ENCODE measurements at regions not wholly inside any gene's neighbourhood (a gene's known extent, or its start where the extent isn't known, plus 50 kb on each side); places are given as distances from the start of the nearest gene placed in this dataset.

DNA sequence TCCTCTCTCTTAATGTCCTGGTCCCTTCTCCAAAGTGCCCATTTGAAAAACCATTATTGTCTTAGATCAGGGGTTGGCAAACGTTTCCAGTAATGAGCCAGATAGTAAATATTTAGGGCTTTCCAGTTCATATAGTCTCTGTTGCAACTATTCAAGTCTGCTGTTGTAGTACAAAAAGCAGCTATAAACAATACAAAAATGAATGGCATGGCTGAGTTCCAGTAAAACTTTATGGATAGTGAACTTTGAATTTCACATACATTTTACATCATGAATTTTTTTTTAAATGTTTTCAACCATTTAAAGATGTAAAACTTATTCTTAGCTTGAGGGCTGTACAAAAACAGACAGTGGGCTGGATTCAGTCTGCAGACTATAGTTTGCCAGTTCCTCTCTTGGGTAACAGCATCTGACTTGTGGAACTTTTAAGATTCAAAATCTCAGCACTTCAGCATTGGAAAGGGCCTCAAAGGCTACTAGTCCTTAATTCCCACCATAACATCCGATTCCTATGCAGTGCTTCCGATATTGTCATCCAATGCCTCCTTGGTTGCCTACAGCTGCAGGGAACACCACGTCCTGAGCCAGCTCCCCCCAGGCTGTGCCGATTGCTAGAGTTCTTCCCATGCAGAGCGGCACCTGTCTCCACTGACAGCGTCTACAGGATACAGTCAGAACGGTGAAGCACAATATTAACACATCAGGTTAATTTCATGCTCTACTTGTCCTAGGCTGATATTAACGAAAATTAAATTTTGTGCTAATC lies 65.6 kb upstream of the E2F8 start:
- peaks cover 0 to under 1% (median 0%) of the 10 kb centered on the region in 7 donors for H3K9me3 Mint-ChIP-seq
- Histone ChIP-seq H3K4me2 (replicated peaks; ENCODE audit: extremely low read depth, low read length, poor library complexity, severe bottlenecking) (no peak overlapping the region), H2AFZ (ENCODE audit: insufficient read depth, low read depth, low read length, poor library complexity, severe bottlenecking) (no peak overlapping the region), H3K4me3 (replicated peaks in 1 of 3; ENCODE audit: low read depth in 2 of 3, low read length in 3 of 3) (no peak overlapping the region), H4K20me1 (ENCODE audit: insufficient read depth, low read length) (no peaks in the 10 kb centered on the region), H3K27ac (ENCODE audit: low read depth in 1 of 2, low read length in 2 of 2) (no peak overlapping the region), H3K27me3 (ENCODE audit: control insufficient read depth in 2 of 2, insufficient read depth in 2 of 2, low read length in 2 of 2) (no peaks in the 10 kb centered on the region), H3K4me1 (ENCODE audit: control insufficient read depth in 1 of 2, insufficient read depth in 2 of 2, low read length in 2 of 2) (no peaks in the 10 kb centered on the region), H3K36me3 (replicated peaks in 1 of 2; ENCODE audit: control insufficient read depth in 1 of 2, insufficient read depth in 2 of 2, low read length in 2 of 2) (no peaks in the 10 kb centered on the region), H3K9me3 (replicated peaks in 1 of 2; ENCODE audit: control insufficient read depth in 1 of 2, insufficient read depth in 1 of 2, low read length in 2 of 2) (no peaks in the 10 kb centered on the region), H3K79me2 (ENCODE audit: insufficient read depth, low read length) (no peaks in the 10 kb centered on the region), H3K9ac (ENCODE audit: insufficient read depth, low read length, poor library complexity, severe bottlenecking) (no peak overlapping the region)
- H3K4me3 Mint-ChIP-seq: no peak overlapping the region
- TF ChIP-seq, protein P1, sequence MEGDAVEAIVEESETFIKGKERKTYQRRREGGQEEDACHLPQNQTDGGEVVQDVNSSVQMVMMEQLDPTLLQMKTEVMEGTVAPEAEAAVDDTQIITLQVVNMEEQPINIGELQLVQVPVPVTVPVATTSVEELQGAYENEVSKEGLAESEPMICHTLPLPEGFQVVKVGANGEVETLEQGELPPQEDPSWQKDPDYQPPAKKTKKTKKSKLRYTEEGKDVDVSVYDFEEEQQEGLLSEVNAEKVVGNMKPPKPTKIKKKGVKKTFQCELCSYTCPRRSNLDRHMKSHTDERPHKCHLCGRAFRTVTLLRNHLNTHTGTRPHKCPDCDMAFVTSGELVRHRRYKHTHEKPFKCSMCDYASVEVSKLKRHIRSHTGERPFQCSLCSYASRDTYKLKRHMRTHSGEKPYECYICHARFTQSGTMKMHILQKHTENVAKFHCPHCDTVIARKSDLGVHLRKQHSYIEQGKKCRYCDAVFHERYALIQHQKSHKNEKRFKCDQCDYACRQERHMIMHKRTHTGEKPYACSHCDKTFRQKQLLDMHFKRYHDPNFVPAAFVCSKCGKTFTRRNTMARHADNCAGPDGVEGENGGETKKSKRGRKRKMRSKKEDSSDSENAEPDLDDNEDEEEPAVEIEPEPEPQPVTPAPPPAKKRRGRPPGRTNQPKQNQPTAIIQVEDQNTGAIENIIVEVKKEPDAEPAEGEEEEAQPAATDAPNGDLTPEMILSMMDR (IDR thresholded peaks at IDR 0.05): no peak
- WGBS (ENCODE audit: insufficient coverage): 97% methylated on average over 4 of the region's 9 CpGs
- no peaks in the 10 kb centered on the region for H3K36me3 Mint-ChIP-seq
- H3K27me3 Mint-ChIP-seq (ENCODE audit: low read depth in 3 of 3): peaks cover 0 to 3% (median 2%) of the 10 kb centered on the region in 3 donors
- intact Hi-C loops (cut with micrococcal nuclease): no loop called here
- H3K4me1 Mint-ChIP-seq: no peaks in the 10 kb centered on the region
- H3K27ac Mint-ChIP-seq: no peak overlapping the region
- no peak for DNase-seq

GRCh38 chr11:19301361-19301760 lies 60.6 kb upstream of the E2F8 start:
- Mint-ChIP-seq H3K9me3 (no peaks in the 10 kb centered on the region), H3K36me3 (no peaks in the 10 kb centered on the region), H3K27me3 (ENCODE audit: low read depth in 3 of 3) (peaks cover 3 to 8% (median 4%) of the 10 kb centered on the region in 3 donors), H3K4me1 (no peaks in the 10 kb centered on the region), H3K27ac (no peak overlapping the region), H3K4me3 (no peak overlapping the region)
- H3K9me3 ChIP-seq (replicated peaks in 1 of 2; ENCODE audit: control insufficient read depth in 1 of 2, insufficient read depth in 1 of 2, low read length in 2 of 2): no peaks in the 10 kb centered on the region
- no peak overlapping the region for H3K4me3 ChIP-seq (replicated peaks in 1 of 3; ENCODE audit: low read depth in 2 of 3, low read length in 3 of 3)
- intact Hi-C loops (cut with micrococcal nuclease): no loop called here
- TF ChIP-seq, protein P1 (IDR thresholded peaks at IDR 0.05): no peak
- H3K27ac ChIP-seq (ENCODE audit: low read depth in 1 of 2, low read length in 2 of 2): no peak overlapping the region
- H3K79me2 ChIP-seq (ENCODE audit: insufficient read depth, low read length): no peaks in the 10 kb centered on the region
- no peaks in the 10 kb centered on the region for H3K36me3 ChIP-seq (replicated peaks in 1 of 2; ENCODE audit: control insufficient read depth in 1 of 2, insufficient read depth in 2 of 2, low read length in 2 of 2)
- no peaks in the 10 kb centered on the region for H3K4me1 ChIP-seq (ENCODE audit: control insufficient read depth in 1 of 2, insufficient read depth in 2 of 2, low read length in 2 of 2)
- H2AFZ ChIP-seq (ENCODE audit: insufficient read depth, low read depth, low read length, poor library complexity, severe bottlenecking): no peak overlapping the region
- DNase-seq: no peak
- no peak overlapping the region for H3K9ac ChIP-seq (ENCODE audit: insufficient read depth, low read length, poor library complexity, severe bottlenecking)
- no peaks in the 10 kb centered on the region for H3K27me3 ChIP-seq (ENCODE audit: control insufficient read depth in 2 of 2, insufficient read depth in 2 of 2, low read length in 2 of 2)
- H4K20me1 ChIP-seq (ENCODE audit: insufficient read depth, low read length): no peaks in the 10 kb centered on the region
- H3K4me2 ChIP-seq (replicated peaks; ENCODE audit: extremely low read depth, low read length, poor library complexity, severe bottlenecking): no peak overlapping the region
- no CpG with 5 or more reads among the region's 1 CpG for WGBS (ENCODE audit: insufficient coverage)
